ENCODE measurements at regions not wholly inside any gene's neighbourhood (a gene's known extent, or its start where the extent isn't known, plus 50 kb on each side); places are given as distances from the start of the nearest gene placed in this dataset.
"Not testable (repeated sequence)": the region's sequence is repeated elsewhere in the genome, so short reads cannot be mapped to it uniquely, and the experiment has no call there.

DNA sequence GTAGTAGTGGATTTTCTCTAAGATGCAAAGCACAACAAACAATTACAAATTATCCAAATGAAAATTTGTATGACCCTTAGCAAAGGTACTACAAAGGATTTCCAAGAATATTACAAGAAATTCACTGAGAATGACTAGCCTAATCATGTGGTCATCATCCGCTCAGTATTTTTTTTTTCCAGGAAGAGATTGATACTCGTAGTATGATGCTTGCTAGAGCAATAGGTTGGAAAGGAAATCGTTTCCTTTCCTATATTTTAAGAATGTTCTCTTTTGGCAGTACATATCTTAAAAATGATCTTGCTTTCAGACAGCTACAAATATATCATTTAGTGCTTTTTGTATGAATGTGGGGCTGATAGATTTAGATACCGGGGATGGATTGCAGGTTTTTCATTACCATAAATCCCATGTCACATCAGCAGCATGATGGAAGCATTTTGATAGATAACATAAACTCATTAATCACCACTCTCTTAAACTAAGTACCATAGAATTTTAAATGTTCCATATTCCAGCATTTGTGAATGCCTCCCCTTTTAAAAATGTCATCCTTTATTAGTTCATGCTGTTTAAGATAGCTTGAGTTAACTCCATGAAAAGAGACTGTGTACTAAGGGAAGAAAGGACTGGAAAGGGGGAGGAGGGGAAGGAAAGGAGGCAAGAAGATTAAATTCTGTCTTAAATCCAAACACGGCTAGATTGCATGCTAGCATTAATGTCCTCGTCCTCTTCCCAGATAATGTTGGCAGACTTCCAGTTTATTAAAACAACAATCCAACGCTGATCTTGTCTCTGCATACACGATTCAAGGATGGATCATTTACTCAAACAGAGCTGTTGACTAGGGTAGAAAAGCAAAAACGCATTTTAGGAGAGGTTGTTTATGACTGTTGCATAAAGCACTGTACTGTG is 311.7 kb upstream of the ZNF608 start:
- no peak for DNase-seq (ENCODE audit: insufficient read length)
- FAIRE-seq: no peak
- TF ChIP-seq TAF1 (IDR thresholded peaks at IDR 0.05; ENCODE audit: borderline replicate concordance, low read depth, low read length) (no peak), POLR2AphosphoS5 (IDR thresholded peaks at IDR 0.05; ENCODE audit: low read depth, low read length) (no peak), POLR2A (IDR thresholded peaks at IDR 0.05; ENCODE audit: low read depth, low read length) (no peak)

DNA sequence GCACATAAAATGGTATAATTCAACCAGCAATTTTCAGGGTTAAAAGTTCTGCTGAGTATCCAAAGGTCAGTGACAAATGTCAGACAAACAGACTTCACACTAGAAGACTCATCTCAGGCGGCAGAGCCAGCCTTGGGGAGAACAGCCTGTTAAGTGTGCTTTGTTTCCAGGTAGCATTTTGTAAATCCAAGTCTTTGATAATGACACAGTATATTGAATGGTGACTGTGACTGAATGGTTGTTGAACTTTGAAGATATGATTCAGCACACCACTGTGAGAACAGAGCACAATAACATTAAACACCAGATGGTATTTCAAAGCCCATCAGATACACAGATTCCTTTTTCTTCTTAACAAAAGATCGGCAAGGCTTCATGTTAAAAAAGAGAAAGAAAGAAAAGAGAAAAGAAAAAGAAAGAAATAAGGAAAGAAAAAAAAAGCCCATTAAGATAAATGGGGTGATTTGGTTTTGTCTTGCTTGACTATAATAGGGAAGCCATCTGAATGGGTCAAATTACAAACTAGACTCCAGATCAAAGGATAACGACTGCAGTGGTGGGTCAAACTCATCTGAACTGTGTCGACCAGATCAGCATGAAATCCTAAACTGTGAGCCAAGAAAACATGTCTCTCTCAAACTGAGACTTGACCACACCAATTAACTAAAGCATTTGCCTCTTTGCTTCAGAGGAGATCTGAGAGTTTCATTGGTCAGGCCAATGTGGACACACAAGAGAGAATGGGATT is 313.0 kb upstream of the ZNF608 start:
- DNase-seq (ENCODE audit: insufficient read length) (no peak), FAIRE-seq (peak; percentile 27)
- TF ChIP-seq POLR2AphosphoS5 (IDR thresholded peaks at IDR 0.05; ENCODE audit: low read depth, low read length): no peak
- no peak for TF ChIP-seq TAF1 (IDR thresholded peaks at IDR 0.05; ENCODE audit: borderline replicate concordance, low read depth, low read length)
- no peak for TF ChIP-seq POLR2A (IDR thresholded peaks at IDR 0.05; ENCODE audit: low read depth, low read length)

DNA sequence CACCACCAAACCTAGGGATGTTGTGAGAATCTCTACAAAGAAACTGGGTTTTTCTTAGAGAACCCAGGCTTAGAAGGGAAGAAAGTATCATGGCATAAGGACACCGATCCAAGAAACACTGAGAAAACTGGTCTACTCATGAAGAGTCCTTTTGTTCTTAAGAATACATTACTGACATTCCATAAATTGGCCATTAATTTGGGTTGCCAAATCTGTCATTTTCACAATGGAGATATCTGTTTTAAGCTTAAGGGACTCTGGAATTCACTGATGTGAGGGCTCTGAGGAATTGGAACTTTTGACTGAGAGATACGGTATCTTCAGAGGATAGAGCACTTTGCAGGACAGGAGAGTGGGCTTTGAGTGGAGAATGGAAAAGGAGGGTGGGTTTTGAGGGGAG is 315.3 kb upstream of the ZNF608 start:
- DNase-seq (ENCODE audit: insufficient read length): no peak
- no peak for FAIRE-seq
- TF ChIP-seq POLR2A (IDR thresholded peaks at IDR 0.05; ENCODE audit: low read depth, low read length) (no peak), POLR2AphosphoS5 (IDR thresholded peaks at IDR 0.05; ENCODE audit: low read depth, low read length) (no peak), TAF1 (IDR thresholded peaks at IDR 0.05; ENCODE audit: borderline replicate concordance, low read depth, low read length) (no peak)

DNA sequence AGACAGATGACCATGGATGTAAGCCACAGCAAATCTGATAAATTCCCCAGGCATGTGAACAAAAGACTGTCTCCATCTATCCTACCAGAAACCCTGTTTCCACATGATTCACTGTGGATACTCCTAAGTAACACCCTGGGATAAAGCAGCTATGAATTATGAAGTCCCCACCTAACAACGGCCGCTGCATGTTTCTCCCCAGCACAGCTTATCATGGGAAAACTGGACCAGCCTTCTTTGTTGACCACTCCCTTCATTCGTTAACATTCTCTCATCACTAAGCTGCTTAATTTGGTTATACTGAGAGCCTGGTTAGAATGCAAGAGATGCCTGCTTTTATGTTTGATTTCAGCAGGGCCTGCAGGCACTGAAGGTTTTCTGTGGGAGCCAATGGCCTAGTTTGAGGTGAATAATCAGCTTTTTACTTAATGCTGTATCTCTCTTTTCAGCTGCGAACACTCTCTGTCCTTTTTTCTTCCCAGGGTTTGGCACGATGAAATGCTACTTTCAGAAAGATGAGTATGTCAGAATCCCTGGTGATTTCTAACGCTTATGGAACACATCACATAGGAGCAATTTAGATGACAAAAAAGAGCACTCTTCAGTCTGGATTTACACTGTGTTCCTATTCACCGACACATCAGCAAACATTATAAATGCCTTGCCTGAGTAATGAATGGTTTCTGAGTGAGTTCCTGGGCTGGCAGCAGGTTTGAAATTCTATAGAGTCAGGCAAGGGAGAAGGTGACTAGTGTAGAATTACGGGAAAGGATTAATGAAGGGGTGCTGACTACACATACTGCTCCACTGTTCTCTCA is 318.4 kb upstream of the ZNF608 start:
- TF ChIP-seq POLR2A (IDR thresholded peaks at IDR 0.05; ENCODE audit: low read depth, low read length) (no peak), TAF1 (IDR thresholded peaks at IDR 0.05; ENCODE audit: borderline replicate concordance, low read depth, low read length) (no peak), POLR2AphosphoS5 (IDR thresholded peaks at IDR 0.05; ENCODE audit: low read depth, low read length) (no peak)
- DNase-seq (ENCODE audit: insufficient read length) (no peak), FAIRE-seq (no peak)

DNA sequence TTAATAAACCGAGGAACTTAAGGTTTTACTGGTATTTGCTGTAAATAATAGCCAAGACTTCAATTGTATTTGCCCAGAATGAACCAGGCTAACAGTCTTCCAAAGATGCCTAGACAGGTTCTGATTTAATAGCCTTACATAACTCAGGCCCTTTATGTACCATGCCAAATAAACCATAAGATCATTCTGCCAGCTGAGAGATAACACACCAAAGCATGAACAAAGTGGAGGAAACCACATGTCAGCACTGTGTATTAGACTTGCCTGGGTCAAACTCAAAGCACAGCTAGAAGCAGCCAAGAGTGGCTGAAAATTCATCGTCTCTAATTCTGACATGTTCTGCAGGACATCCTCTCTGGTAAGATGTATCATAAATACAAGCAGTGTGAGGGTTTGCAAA is 319.3 kb upstream of the ZNF608 start:
- no peak for FAIRE-seq
- DNase-seq (ENCODE audit: insufficient read length): no peak
- no peak for TF ChIP-seq POLR2A (IDR thresholded peaks at IDR 0.05; ENCODE audit: low read depth, low read length)
- TF ChIP-seq POLR2AphosphoS5 (IDR thresholded peaks at IDR 0.05; ENCODE audit: low read depth, low read length): no peak
- TF ChIP-seq TAF1 (IDR thresholded peaks at IDR 0.05; ENCODE audit: borderline replicate concordance, low read depth, low read length): no peak

DNA sequence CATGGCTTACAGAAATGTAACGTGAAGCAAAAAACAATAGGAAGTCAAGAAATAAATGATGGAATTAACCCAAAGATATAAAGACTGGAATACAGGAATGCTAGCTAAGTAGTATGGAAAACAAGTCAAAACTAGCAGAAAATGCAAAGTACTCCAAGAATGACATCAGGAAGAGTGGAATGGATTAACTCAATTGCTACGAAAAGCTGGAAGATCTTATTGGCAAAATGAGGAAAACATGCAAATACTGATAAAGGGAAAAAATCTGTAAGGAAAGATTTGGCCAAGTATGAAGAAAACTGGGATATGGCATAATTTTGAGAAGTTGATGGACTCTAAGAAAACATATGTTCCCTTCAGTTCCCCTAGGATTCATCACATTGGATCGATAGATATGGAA is 324.5 kb upstream of the ZNF608 start:
- FAIRE-seq (no peak), DNase-seq (ENCODE audit: insufficient read length) (no peak)
- no peak for TF ChIP-seq POLR2A (IDR thresholded peaks at IDR 0.05; ENCODE audit: low read depth, low read length)
- TF ChIP-seq POLR2AphosphoS5 (IDR thresholded peaks at IDR 0.05; ENCODE audit: low read depth, low read length): no peak
- no peak for TF ChIP-seq TAF1 (IDR thresholded peaks at IDR 0.05; ENCODE audit: borderline replicate concordance, low read depth, low read length)

DNA sequence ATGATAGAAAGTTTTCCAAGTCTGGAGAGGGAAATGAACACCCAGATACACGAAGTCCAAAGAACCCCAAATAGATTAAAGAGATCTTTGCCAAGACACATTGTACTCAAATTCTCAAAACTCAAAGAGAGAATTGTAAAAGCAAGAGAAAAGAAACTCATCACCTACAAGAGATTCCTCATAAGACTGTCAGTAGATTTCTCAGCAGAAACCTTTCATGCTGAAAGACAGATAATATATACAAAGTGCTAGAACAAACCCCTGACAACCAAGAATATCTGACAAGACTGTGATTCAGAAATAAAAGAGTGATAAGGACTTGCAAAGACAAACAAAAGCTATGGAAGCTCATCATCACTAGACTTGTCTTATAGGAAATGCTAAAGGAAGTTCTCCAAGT is 326.7 kb upstream of the ZNF608 start:
- FAIRE-seq: no peak
- TF ChIP-seq TAF1 (IDR thresholded peaks at IDR 0.05; ENCODE audit: borderline replicate concordance, low read depth, low read length) (no peak), POLR2A (IDR thresholded peaks at IDR 0.05; ENCODE audit: low read depth, low read length) (no peak), POLR2AphosphoS5 (IDR thresholded peaks at IDR 0.05; ENCODE audit: low read depth, low read length) (no peak)

DNA sequence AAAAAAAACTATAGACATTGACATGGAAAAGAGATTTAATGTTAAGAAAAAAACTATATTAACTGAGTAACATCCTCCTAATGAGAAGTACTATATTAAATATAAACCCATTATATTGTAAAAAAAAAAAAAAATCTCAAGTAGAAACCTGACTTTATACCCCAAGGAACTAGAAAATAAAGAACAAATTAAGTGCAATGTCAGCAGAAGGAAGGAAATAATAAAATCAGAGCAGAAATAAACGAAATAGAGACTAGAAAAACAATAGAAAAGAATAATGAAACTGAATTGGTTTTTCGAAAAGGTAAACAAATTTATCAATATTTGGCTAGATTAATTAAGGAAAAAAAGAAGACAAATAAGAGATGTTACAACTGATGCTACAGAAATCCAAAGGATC is 329.1 kb upstream of the ZNF608 start:
- DNase-seq (ENCODE audit: insufficient read length) (no peak), FAIRE-seq (no peak)
- TF ChIP-seq POLR2A (IDR thresholded peaks at IDR 0.05; ENCODE audit: low read depth, low read length) (no peak), POLR2AphosphoS5 (IDR thresholded peaks at IDR 0.05; ENCODE audit: low read depth, low read length) (no peak), TAF1 (IDR thresholded peaks at IDR 0.05; ENCODE audit: borderline replicate concordance, low read depth, low read length) (no peak)

More for the DNA sequence above, 326.7 kb upstream of the ZNF608 start:
- no peak for DNase-seq (ENCODE audit: insufficient read length)

DNA sequence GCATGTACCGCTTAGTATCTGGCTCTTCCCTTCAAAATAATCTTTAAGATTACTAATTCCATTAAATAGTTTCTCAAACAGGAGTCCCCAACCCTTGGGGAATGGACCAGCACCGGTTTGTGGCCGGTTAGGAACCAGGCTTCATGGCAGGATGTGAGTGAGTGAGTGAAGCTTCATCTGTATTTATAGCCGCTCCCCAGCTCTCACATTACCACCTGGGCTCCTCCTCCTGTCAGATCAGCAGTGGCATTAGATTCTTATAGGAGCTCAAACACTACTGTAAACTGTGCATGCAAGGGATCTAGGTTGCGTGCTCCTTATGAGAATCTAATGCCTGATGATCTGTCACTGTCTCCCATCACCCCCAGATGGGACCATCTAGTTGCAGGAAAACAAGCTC is 332.6 kb upstream of the ZNF608 start:
- DNase-seq (ENCODE audit: insufficient read length); FAIRE-seq: not testable (repeated sequence)

DNA sequence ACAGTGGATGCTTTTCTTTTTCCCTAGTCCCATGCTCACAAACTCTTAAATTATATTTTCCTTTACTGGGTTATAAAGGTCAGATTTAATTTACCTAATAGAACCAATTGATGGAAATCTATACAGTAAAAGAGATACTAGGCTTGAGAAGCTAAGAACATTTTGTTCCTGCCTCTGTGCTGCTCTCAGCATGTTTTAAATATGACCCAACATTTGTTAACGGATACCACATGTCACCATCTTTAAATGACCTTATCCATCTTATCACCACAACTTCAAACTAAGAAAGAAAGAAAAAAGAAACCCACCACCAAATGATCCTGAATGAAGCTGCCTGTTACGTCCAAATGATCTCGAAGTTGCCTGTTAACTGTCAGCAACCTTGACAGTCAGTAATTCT is 334.7 kb upstream of the ZNF608 start:
- DNase-seq (ENCODE audit: insufficient read length) (no peak), FAIRE-seq (no peak)
- TF ChIP-seq POLR2A (IDR thresholded peaks at IDR 0.05; ENCODE audit: low read depth, low read length): no peak
- no peak for TF ChIP-seq TAF1 (IDR thresholded peaks at IDR 0.05; ENCODE audit: borderline replicate concordance, low read depth, low read length)
- TF ChIP-seq POLR2AphosphoS5 (IDR thresholded peaks at IDR 0.05; ENCODE audit: low read depth, low read length): no peak

DNA sequence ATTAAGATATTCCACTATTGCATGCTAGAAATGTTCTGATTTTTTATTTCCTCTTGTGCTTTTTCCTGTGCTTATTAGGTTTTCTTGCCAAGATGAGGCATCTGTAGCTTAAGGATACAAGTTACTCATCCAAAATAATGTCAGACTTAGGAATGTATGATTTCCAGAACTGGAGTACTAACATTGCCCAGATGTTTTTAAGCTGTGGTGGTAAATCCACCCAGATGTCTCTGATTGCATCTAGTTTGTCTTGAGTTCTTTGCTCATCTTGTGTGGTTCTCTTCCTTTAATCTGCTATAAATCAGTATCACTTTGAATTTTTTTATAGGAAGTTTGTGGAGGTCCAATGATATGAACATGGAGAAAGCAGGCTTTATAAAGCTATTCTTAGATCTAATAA is 337.5 kb upstream of the ZNF608 start:
- TF ChIP-seq POLR2AphosphoS5 (IDR thresholded peaks at IDR 0.05; ENCODE audit: low read depth, low read length): no peak
- TF ChIP-seq POLR2A (IDR thresholded peaks at IDR 0.05; ENCODE audit: low read depth, low read length): no peak
- no peak for TF ChIP-seq TAF1 (IDR thresholded peaks at IDR 0.05; ENCODE audit: borderline replicate concordance, low read depth, low read length)
- no peak for FAIRE-seq
- no peak for DNase-seq (ENCODE audit: insufficient read length)

Measured in GM12892 (cell line).